ENCODE measurements at regions not wholly inside any gene's neighbourhood (a gene's known extent, or its start where the extent isn't known, plus 50 kb on each side); places are given as distances from the start of the nearest gene placed in this dataset.

GRCh38 chr7:124328774-124329173 is 295.9 kb upstream of the TMEM229A start:
- peak; percentile 5 for DNase-seq

GRCh38 chr7:124324262-124324661 is 291.4 kb upstream of the TMEM229A start:
- DNase-seq = no peak

DNA sequence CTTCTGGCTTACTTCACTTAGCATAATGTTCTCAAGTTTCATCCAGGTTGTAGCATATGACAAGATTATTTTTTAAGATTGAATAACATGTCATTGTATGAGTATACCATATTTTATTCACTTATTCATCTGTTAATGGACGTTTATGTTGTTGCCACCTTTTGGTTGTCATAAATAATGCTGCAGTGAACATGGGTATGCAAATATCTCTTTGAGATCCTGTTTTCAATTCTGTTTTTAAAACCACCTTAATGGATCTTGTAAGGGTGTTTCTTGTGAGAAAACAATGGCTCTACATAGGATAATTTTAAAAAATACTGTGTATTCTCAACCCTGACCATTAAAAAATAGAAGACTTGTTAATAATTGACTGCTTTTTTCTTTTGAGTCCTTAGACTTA is 290.7 kb upstream of the TMEM229A start:
- no peak for DNase-seq

- DNase-seq = no peak
Measured at GRCh38 chr7:124322561-124322960, 289.7 kb upstream of the TMEM229A start.

- DNase-seq = no peak
Measured at GRCh38 chr7:124318721-124319450, 286.0 kb upstream of the TMEM229A start.

- no peak for DNase-seq
Measured at GRCh38 chr7:124310934-124311390, 278.1 kb upstream of the TMEM229A start.

- no peak for DNase-seq
Measured at GRCh38 chr7:124308384-124308783, 275.5 kb upstream of the TMEM229A start.

GRCh38 chr7:124295289-124295688 is 262.4 kb upstream of the TMEM229A start:
- DNase-seq = no peak

DNA sequence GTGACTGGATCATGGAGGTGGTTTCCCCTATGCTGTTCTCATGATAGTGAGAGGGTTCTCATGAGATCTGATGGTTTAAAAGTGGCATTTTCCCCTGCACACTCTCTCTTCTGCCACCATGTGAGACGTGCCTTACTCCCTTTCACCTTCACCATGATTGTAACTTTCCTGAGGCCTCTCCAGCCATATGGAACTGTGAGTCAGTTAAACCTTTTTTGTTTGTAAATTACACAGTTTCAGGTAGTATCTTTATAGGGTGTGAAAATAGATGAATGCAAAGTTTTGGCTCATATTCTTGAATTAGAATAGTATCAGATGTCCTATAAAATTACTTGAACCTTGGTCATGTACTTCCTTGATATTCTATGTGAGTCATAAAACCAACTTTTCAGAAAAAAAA is 252.1 kb upstream of the TMEM229A start:
- DNase-seq = no peak

DNA sequence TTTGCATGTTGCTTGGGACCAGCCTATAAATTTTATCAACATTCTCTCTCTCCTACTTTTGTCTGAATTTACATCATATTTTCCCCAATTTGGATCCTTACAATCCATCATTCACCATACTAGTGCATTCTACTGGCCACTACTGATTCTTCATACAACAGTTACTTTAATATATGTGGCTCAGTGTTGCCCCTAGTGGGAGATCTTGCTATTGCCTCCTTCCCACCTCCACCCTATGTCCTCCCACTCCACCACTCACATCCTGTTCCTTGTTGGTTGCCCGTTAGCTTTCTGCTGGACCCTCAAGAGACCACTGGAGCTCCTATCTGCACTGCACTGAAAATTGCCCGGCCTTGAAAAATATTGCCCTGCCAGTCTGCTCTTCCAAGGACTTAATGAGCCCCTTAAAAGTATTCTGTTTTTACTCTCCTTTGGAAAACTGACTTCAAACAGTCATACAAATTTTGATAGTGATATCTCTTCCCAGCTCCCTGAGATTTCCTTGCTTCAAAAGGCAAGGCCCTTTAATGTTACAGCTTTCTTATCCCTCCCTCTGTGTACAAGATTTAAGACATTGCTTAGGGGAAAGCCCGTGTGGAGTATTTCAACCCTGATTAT is 243.2 kb upstream of the TMEM229A start:
- DNase-seq = no peak

DNA sequence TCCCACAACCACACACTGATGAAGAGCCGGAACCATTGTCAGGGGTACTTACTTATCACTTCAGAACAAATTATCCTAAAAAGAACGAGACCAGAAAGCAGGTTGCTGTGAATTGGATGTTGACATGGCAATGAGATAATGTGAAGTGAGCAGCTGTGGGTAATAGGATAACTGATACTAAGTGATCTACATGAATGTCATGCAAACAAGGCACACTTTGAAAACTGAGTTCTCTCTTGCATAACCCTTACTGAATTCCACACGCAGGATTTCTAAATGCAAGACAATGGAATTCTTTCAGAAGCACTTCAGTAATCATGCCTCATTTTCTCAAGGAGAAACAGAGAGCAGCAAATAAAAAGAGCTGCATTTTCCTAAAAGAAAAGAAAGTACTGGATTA is 242.5 kb upstream of the TMEM229A start:
- no peak for DNase-seq

DNA sequence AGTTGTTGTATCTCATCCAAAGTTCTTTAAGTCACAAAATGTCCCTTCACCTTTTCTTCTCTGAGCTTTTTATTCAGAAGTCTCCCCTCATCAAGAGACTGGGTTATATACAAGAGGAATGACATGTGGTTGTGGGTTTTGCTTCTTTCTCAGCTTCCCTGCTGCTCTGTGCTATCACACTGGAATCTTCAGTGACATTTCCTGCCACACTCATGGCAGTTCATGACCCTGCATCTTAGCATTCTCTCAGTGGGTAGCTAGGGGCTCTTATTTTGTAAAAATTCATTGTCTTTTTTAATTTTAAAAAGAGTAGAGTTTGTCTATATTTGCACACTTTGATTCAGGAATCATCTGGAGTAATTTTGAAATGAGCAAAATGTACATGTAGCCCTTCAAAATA is 236.9 kb upstream of the TMEM229A start:
- DNase-seq = no peak

DNA sequence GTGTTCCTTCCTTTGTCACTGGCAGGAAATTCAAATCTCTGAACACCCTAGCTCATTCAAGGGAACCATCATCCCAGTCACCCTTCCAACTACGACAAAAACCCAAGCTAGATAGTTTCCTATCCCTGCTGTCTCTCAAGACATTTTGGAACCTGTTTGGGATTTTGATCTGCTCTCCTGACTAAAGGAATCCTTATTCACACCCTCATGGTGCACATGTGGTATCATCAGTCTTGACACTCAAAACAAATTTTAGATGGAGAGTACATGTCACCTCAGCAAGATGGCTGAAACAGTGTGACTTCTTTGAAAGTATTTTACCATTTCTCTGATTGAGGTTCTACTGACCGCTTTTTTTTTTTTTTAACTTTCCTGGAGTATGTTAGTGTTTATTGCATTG is 234.3 kb upstream of the TMEM229A start:
- DNase-seq = no peak

DNA sequence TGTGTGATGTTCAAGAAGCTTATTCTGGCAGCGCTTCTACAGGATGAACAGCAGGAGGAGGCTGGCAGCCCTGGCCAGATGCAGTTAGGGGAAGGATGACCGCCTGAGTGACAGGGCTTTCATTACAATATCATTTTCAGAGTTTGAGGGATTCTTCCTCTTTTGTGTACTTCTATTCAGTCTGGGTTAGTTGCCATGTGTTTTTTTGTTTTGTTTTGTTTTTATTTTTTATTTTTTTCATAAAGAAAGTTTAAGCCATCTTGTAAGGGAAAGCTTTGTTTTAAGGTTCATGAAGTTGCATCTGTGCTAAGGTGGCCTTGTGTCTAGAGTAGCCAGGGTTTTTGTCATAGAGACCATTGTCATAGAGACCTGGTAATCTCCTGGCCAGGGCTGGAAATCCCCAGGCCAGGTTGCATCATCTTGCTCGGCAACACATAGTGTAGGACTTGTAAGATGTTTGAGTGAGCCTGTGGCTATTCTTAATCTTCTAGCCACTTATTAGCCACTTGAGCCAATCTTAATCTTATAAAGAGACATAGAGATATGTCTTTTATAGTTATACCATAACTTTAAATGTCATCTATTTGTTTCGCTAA is 230.5 kb upstream of the TMEM229A start:
- DNase-seq = no peak

GRCh38 chr7:124261710-124262109 is 228.8 kb upstream of the TMEM229A start:
- DNase-seq = no peak

GRCh38 chr7:124257638-124258308 is 224.9 kb upstream of the TMEM229A start:
- DNase-seq = no peak

- no peak for DNase-seq
Measured at GRCh38 chr7:124255041-124255655, 222.3 kb upstream of the TMEM229A start.

DNA sequence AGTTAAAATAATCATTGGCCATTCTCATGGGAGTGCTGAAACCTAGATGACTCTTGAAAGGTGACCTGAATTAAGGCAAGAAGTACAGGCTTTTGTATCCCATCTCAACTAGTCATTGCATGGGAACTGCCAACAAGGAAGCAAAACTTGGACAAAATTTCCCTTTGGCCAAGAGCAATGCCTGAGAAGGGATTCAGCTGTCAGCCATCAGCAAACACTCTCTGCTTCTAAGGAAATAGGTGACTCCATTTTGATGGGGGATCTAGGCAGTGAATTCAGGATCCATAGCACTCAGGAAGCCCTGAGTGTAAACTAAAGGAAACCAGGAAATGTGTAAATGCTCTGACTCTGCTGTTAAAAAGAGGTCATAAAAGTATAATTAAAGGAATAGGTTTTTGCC is 221.5 kb upstream of the TMEM229A start:
- DNase-seq = no peak

DNA sequence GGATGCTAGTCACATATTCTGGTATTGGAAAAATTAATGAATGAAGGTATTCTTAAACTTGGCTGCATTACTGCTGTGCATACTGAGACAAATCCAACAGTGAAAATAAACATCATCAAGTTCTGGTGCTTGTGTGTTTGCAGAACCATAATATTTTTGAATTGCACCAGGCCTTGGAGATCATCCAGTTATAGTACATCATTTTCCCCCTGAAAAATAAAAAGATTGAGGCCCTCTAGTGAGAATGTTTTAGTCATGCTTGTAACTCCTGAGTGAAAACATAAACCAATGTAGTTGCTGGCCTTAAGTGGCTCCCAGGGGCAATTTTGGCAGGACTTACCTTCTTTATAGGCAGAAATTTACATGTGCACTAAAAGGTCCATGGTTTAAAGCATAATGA is 218.8 kb upstream of the TMEM229A start:
- no peak for DNase-seq

DNA sequence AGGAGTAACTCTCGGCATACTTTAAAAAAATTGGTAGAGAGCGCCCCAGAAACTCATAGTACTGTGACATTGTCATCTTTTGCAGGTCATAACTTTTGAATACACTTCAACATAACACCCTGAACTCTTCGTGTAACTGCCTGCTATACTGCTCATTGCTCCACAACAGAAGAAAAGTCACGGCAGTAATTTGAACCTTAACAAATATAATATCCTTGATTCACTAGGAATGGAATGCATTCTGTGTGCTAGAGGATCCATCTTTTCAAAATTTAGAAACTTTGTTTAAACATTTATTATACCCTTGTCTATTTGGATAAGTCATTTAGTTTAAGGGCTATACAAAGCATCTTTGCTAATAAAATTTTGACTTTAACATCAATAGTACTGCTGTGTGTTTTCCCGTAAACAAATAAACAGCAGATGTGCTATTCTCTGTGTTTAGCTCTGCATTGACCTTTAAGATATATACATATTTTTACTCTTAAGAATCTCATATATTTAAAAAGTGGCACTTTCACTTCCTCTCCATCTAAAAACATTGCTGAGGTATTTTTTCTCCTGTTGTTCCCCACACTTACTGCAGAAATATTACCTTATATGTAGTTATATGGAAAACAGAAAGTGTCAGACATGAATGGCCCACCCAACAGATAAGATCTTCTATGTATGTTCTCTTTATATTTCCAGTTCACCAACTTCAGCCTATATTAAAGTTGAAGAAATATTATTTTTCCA is 217.6 kb upstream of the TMEM229A start:
- DNase-seq = no peak

DNA sequence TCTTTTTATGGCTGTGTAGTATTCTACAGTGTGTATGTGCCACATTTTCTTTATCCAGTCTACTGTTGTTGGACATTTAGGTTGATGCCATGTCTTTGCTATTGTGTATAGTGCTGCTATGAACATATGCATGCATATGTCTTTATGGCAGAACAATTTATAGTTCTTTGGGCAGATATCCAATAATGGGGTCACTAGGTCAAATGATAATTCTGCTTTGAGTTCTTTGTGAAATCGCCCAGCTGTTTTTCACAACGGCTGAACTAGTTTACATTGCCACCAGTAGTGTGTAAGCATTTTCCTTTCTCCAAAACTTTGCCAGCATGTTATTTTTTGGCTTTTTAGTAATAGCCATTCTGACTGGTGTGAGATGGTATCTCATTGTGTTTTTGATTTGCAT is 214.8 kb upstream of the TMEM229A start:
- DNase-seq = no peak
